ENCODE measurements at regions not wholly inside any gene's neighbourhood (a gene's known extent, or its start where the extent isn't known, plus 50 kb on each side); places are given as distances from the start of the nearest gene placed in this dataset.

GRCh38 chr2:123636232-123636631 is 388.9 kb upstream of the CNTNAP5 start:
- Mint-ChIP-seq H3K4me3 (no peak overlapping the region), H3K4me1 (no peaks in the 10 kb centered on the region)

DNA sequence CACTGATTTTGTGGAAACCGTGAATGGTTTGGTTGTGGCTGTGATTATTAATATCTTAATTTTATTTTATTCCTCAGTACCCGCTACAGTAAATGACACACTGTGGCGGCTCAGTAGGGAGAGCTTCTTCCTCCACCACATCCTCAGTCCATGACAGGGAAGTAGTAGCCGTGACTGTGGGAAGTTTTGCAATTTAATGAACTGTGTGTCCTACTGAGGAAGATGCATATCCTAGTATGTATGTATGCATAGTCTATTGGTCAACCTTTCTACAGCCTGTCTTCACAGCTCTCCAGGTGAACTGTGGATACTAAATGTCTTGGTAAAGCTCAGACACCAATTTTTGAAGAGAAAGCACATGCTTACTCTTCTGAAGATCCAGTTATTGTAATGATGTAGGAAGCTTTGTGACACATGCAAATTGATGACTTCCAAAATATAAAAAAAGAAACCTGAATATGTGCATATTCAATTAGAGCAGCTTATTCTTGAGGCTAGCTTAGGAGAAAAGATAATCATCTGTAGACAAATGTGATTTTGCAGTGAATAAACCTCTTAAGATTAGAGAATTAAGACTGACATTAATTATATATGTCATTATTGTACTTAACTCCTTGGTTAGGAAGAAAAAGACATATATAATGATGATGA is 384.3 kb upstream of the CNTNAP5 start:
- no peak overlapping the region for H3K27ac Mint-ChIP-seq
- no peaks in the 10 kb centered on the region for H3K4me1 Mint-ChIP-seq
- H3K27me3 Mint-ChIP-seq (ENCODE audit: low read depth, poor library complexity) = no peaks in the 10 kb centered on the region
- H3K4me3 Mint-ChIP-seq = no peak overlapping the region
- H3K36me3 Mint-ChIP-seq (ENCODE audit: low read depth) = no peaks in the 10 kb centered on the region
- DNase-seq = no peak
- no peaks in the 10 kb centered on the region for H3K9me3 Mint-ChIP-seq
- no peak for TF ChIP-seq CTCF (IDR thresholded peaks at IDR 0.05)

More at GRCh38 chr2:123636232-123636631, 388.9 kb upstream of the CNTNAP5 start:
- no peaks in the 10 kb centered on the region for H3K27me3 Mint-ChIP-seq (ENCODE audit: low read depth, poor library complexity)
- H3K9me3 Mint-ChIP-seq = peaks cover 10% of the 10 kb centered on the region
- H3K27ac Mint-ChIP-seq = no peak overlapping the region
- no peak for DNase-seq
- H3K36me3 Mint-ChIP-seq (ENCODE audit: low read depth) = no peaks in the 10 kb centered on the region
- no peak for TF ChIP-seq CTCF (IDR thresholded peaks at IDR 0.05)

DNA sequence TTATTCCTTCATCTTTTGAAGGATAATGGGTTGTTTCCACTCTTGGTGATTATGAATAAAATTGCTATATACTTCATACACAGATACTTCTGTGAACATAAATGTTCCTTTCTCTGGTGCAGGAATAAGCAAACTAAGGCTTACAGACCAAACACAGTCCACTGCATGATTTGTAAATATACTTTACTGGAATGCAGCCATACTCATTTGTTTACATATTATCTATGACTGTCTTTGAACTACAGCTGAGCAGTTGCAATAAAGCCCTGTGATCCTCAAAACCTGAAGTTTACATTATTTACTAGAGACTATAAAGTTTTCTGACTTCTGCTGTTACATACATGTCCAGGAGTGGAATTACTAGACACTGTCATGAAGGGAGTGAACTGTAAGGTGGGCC is 381.0 kb upstream of the CNTNAP5 start:
- H3K27ac Mint-ChIP-seq = no peak overlapping the region
- no peak overlapping the region for H3K4me3 Mint-ChIP-seq
- DNase-seq = no peak
- no peak for TF ChIP-seq CTCF (IDR thresholded peaks at IDR 0.05)
- no peaks in the 10 kb centered on the region for H3K36me3 Mint-ChIP-seq (ENCODE audit: low read depth)
- no peaks in the 10 kb centered on the region for H3K9me3 Mint-ChIP-seq
- H3K27me3 Mint-ChIP-seq (ENCODE audit: low read depth, poor library complexity) = no peaks in the 10 kb centered on the region
- no peaks in the 10 kb centered on the region for H3K4me1 Mint-ChIP-seq

GRCh38 chr2:123648016-123648415 is 377.1 kb upstream of the CNTNAP5 start:
- Mint-ChIP-seq H3K4me3 (no peak overlapping the region), H3K36me3 (ENCODE audit: low read depth) (no peaks in the 10 kb centered on the region), H3K9me3 (no peaks in the 10 kb centered on the region), H3K27me3 (ENCODE audit: low read depth, poor library complexity) (peaks cover 4% of the 10 kb centered on the region), H3K4me1 (no peaks in the 10 kb centered on the region), H3K27ac (no peak overlapping the region)
- TF ChIP-seq CTCF (IDR thresholded peaks at IDR 0.05) = no peak
- DNase-seq = no peak

GRCh38 chr2:123648956-123649355 is 376.1 kb upstream of the CNTNAP5 start:
- Mint-ChIP-seq H3K36me3 (ENCODE audit: low read depth) (no peaks in the 10 kb centered on the region), H3K4me1 (no peaks in the 10 kb centered on the region), H3K27ac (no peak overlapping the region), H3K9me3 (no peaks in the 10 kb centered on the region), H3K27me3 (ENCODE audit: low read depth, poor library complexity) (peaks cover 4% of the 10 kb centered on the region), H3K4me3 (no peak overlapping the region)
- DNase-seq = no peak
- no peak for TF ChIP-seq CTCF (IDR thresholded peaks at IDR 0.05)

DNA sequence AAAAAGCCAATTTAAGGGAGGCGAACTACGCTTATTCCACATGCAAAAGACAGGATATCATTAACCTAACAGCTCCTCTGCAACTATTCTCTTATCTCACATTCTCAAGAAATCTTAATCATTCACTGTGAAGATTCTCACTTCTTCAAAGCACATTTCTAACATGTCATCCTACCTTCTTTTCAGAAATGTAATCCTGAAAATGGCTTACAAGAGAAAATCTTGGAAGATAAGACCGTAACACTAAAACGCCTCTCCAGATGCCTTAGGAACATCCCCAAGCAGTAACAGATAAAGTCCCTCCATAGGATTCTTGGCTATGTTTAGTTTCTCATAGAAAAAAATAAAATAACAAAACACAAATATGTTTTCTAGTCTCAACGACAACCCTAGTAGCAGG is 373.9 kb upstream of the CNTNAP5 start:
- no peaks in the 10 kb centered on the region for H3K4me1 Mint-ChIP-seq
- no peak for DNase-seq
- H3K27ac Mint-ChIP-seq = no peak overlapping the region
- peaks cover 7% of the 10 kb centered on the region for H3K27me3 Mint-ChIP-seq (ENCODE audit: low read depth, poor library complexity)
- no peak overlapping the region for H3K4me3 Mint-ChIP-seq
- H3K9me3 Mint-ChIP-seq = no peaks in the 10 kb centered on the region
- no peak for TF ChIP-seq CTCF (IDR thresholded peaks at IDR 0.05)
- H3K36me3 Mint-ChIP-seq (ENCODE audit: low read depth) = no peaks in the 10 kb centered on the region

All from nephron progenitor cell (in vitro differentiated cells).